Stomach (tissue), 8 donors: ENCODE measurements at regions not wholly inside any gene's neighbourhood (a gene's known extent, or its start where the extent isn't known, plus 50 kb on each side); places are given as distances from the start of the nearest gene placed in this dataset.

ENCODE experiments used
- DNase-seq, 2 donors: peaks; one replicate each; pipeline versions ENCODE4 v3.0.0 to v3.0.0-alpha.2; 2013 to 2019
- H3K27ac ChIP-seq, 5 donors: fragments of 200-600 bp in 4 of 5; sonication (generic) in 4 of 5; one replicate each; pipeline ENCODE4 v1.5.1; 2013 to 2019; ENCODE audit warnings: mild to moderate bottlenecking in 1 of 5, moderate library complexity in 1 of 5
- H3K27me3 ChIP-seq, 3 donors: fragments of 200-600 bp; sonication (generic); one replicate each; pipeline ENCODE4 v1.5.1; 2017 to 2019; ENCODE audit warnings: mixed run types in 1 of 3
- H3K36me3 ChIP-seq, 4 donors: fragments of 200-600 bp; sonication (generic); 1 replicate in 3 of 4; 2 replicates in 1 of 4; pipeline ENCODE4 v1.5.1; 2016 to 2019
- H3K4me1 ChIP-seq, 4 donors: fragments of 200-600 bp; sonication (generic); one replicate each; pipeline ENCODE4 v1.5.1; 2016 to 2019
- H3K4me3 ChIP-seq, 4 donors: fragments of 200-600 bp; sonication (generic) in 3 of 4; one replicate each; pipeline ENCODE4 v1.5.1; 2016 to 2019; ENCODE audit warnings: mild to moderate bottlenecking in 1 of 4
- H3K9me3 ChIP-seq, 4 donors: fragments of 200-600 bp; sonication (generic); one replicate each; pipeline ENCODE4 v1.5.1; 2016 to 2019
- EP300 ChIP-seq: sonication (generic); formaldehyde crosslinking; IDR thresholded peaks from one replicate; pipeline ENCODE4 v1.6.1; 2017; ENCODE audit warnings: antibody characterized with exemption
- POLR2A ChIP-seq, 4 donors: fragments of 450-650 bp; IDR thresholded peaks; one replicate each; pipeline ENCODE4 v1.6.1; 2016; ENCODE audit warnings: antibody characterized with exemption in 4 of 4, control low read depth in 2 of 4, mild to moderate bottlenecking in 1 of 4, moderate library complexity in 1 of 4
- POLR2AphosphoS5 ChIP-seq, 3 donors: sonication (generic); formaldehyde crosslinking; IDR thresholded peaks; one replicate each; pipeline ENCODE4 v1.6.1; 2016; ENCODE audit warnings: antibody characterized with exemption in 3 of 3
- WGBS, 5 donors: extraction: QIAGEN DNeasy Blood & Tissue Kit in 3 of 5; methylation state at CpG; one replicate each; pipeline versions ENCODE4 v1.1.5 to v1.1.7; 2013 to 2018; 5-methylcytosine and 5-hydroxymethylcytosine counted together
- intact Hi-C: fragments of 100-400 bp; cut with DNase I; formaldehyde crosslinking; loops from one replicate; pipeline ENCODE4 v1.15.1; 2023; ENCODE audit warnings: low total_unique reads
- TF ChIP-seq, protein P1 (sequence below), 7 experiments: fragments of 450-650 bp in 4 of 7; fragments of 200-600 bp in 3 of 7; sonication (generic) in 3 of 7; IDR thresholded peaks; one replicate each; pipeline ENCODE4 v1.5.1; 2016 to 2019; ENCODE audit warnings: antibody characterized with exemption in 7 of 7, control low read depth in 2 of 7, mild to moderate bottlenecking in 1 of 7
- donor health status: healthy with polysubstance abuse.
- donor health status: Bipolar disorder and iron deficiency.
- donor health status: healthy.

DNA sequence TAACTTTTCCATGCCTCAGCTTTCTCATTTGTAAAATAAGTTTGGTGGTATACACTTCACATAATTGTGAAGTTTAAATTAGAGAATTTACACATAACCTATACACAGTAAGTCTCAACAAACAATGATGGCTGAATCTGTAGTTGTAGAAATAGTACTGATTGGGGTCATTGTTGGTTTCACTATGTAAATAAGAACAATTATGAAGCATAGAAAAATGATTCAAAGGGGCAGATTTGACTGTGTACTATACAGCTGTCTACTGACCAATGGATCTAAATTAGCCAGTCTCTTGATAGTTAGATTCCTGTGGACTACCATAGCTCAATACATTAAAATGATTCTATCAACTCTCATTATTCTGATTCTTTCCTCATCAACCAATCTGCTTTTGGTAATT lies 181.1 kb upstream of the STXBP5 start:
- no peaks in the 10 kb centered on the region for H3K36me3 ChIP-seq
- H3K4me3 ChIP-seq = no peak overlapping the region
- intact Hi-C loops = no loop called here
- H3K27ac ChIP-seq = no peak overlapping the region
- H3K4me1 ChIP-seq = no peaks in the 10 kb centered on the region
- DNase-seq = no peak
- TF ChIP-seq, protein P1, sequence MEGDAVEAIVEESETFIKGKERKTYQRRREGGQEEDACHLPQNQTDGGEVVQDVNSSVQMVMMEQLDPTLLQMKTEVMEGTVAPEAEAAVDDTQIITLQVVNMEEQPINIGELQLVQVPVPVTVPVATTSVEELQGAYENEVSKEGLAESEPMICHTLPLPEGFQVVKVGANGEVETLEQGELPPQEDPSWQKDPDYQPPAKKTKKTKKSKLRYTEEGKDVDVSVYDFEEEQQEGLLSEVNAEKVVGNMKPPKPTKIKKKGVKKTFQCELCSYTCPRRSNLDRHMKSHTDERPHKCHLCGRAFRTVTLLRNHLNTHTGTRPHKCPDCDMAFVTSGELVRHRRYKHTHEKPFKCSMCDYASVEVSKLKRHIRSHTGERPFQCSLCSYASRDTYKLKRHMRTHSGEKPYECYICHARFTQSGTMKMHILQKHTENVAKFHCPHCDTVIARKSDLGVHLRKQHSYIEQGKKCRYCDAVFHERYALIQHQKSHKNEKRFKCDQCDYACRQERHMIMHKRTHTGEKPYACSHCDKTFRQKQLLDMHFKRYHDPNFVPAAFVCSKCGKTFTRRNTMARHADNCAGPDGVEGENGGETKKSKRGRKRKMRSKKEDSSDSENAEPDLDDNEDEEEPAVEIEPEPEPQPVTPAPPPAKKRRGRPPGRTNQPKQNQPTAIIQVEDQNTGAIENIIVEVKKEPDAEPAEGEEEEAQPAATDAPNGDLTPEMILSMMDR (IDR thresholded peaks at IDR 0.05) = no peak
- TF ChIP-seq EP300 = no peak
- no peak for TF ChIP-seq POLR2A (IDR thresholded peaks at IDR 0.05)
- TF ChIP-seq POLR2AphosphoS5 (IDR thresholded peaks at IDR 0.05) = no peak
- H3K27me3 ChIP-seq = no peaks in the 10 kb centered on the region
- no peaks in the 10 kb centered on the region for H3K9me3 ChIP-seq

DNA sequence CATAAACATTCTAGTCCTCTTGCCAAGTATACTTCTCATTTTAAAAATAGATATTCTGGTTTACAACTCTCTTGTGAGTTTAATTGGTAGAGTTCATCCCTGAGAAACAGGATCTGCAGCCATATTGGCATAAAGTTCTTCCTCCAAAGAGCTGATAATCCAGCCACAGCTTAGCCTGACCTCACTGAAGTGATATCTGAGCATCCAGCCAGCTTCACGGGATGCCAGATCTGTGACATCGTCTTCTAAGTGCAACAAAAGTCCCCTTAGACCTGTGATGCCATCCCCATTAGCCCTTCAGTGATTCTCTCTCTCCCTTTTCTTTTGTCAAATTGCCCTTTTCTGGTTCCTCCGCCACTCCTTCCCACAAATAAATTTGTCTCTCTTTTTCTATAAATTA lies 180.6 kb upstream of the STXBP5 start:
- no peaks in the 10 kb centered on the region for H3K4me1 ChIP-seq
- WGBS, 5 donors = 72 to 91% (median 81%) methylated on average over 3 of the region's 3 CpGs
- no peak overlapping the region for H3K27ac ChIP-seq
- no peak overlapping the region for H3K4me3 ChIP-seq
- intact Hi-C loops = no loop called here
- no peak for DNase-seq
- TF ChIP-seq POLR2AphosphoS5 (IDR thresholded peaks at IDR 0.05) = no peak
- TF ChIP-seq, protein P1 (IDR thresholded peaks at IDR 0.05) = no peak
- H3K36me3 ChIP-seq = no peaks in the 10 kb centered on the region
- no peaks in the 10 kb centered on the region for H3K27me3 ChIP-seq
- H3K9me3 ChIP-seq = no peaks in the 10 kb centered on the region

DNA sequence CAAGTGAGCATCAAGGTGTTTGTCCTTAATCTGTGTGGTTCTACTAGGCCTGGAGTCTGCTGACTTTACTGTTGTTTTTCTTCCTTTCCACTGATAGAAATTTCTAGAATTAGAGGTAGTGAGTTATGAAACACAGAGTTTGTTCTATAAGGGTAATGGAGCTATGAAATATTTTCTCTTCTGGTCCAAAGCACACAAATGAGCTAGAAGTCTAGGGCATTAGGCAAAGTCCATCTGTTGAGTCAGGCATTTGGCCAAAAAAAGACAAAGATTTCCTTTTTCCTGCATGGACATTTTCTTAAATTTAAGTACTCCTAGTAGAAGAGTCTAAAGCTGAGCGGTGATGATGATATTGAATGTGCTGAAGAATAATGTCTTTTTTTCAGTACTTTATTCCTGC lies 174.3 kb upstream of the STXBP5 start:
- no peak for DNase-seq
- intact Hi-C loops = no loop called here
- H3K27ac ChIP-seq = no peak overlapping the region
- 88 to 100% (median 93%) methylated on average over 1 of the region's 1 CpG for WGBS, 5 donors
- H3K4me1 ChIP-seq = no peaks in the 10 kb centered on the region
- no peak overlapping the region for H3K4me3 ChIP-seq
- no peaks in the 10 kb centered on the region for H3K27me3 ChIP-seq
- no peaks in the 10 kb centered on the region for H3K9me3 ChIP-seq
- no peaks in the 10 kb centered on the region for H3K36me3 ChIP-seq
- TF ChIP-seq POLR2AphosphoS5 (IDR thresholded peaks at IDR 0.05) (no peak), POLR2A (IDR thresholded peaks at IDR 0.05) (no peak), EP300 (no peak)
- TF ChIP-seq, protein P1 (IDR thresholded peaks at IDR 0.05) = no peak

DNA sequence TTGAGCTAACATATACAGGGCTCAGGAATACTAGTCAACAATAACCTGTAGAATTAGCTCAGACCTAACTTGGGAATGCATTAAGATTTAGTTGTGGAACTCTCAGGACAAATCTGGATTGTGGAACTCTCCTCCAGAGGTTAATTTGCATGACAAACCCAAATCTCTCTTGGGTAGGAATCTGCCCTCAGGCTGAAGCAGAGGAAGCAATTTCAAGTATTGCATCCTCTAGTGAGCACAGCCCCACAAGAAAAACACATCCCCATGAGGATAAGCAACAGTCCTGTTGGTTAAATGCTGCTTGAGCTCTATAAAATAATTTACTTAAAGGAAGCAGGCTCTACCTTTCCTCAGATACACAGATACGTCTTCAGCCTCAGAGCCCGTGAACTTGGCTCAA lies 170.9 kb upstream of the STXBP5 start:
- Histone ChIP-seq H3K27me3 (no peaks in the 10 kb centered on the region), H3K36me3 (no peaks in the 10 kb centered on the region), H3K4me3 (no peak overlapping the region), H3K9me3 (no peaks in the 10 kb centered on the region), H3K27ac (no peak overlapping the region), H3K4me1 (no peaks in the 10 kb centered on the region)
- no peak for DNase-seq
- intact Hi-C loops = no loop called here
- 48 to 78% (median 63%) methylated on average over 2 of the region's 2 CpGs for WGBS, 5 donors
- TF ChIP-seq EP300 = no peak
- TF ChIP-seq POLR2AphosphoS5 (IDR thresholded peaks at IDR 0.05) = no peak
- TF ChIP-seq POLR2A (IDR thresholded peaks at IDR 0.05) = no peak
- TF ChIP-seq, protein P1 (IDR thresholded peaks at IDR 0.05) = no peak

DNA sequence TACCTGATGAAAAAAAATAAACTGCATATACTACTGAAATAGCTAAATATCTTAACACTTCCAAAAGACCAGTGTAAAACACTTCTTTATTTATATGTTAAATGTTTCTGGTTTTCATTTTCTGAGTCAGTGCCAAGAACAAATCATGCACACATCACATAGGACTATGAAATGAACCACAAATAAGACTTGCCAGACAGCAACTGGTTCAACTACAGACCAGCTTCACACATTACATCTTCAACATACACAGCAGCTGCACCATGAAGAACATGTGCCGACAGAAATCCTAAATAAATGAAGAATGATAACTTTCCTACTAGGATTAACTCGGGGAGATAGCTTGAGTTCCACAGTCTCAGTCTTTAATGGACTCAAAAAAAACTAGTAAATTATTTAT lies 168.3 kb upstream of the STXBP5 start:
- intact Hi-C loops = no loop called here
- H3K4me1 ChIP-seq = no peaks in the 10 kb centered on the region
- H3K4me3 ChIP-seq = no peak overlapping the region
- no peaks in the 10 kb centered on the region for H3K27me3 ChIP-seq
- no peaks in the 10 kb centered on the region for H3K36me3 ChIP-seq
- WGBS, 5 donors = 56 to 88% (median 74%) methylated on average over 2 of the region's 2 CpGs
- H3K27ac ChIP-seq = no peak overlapping the region
- no peaks in the 10 kb centered on the region for H3K9me3 ChIP-seq
- TF ChIP-seq POLR2A (IDR thresholded peaks at IDR 0.05) (no peak), EP300 (no peak), POLR2AphosphoS5 (IDR thresholded peaks at IDR 0.05) (no peak)
- TF ChIP-seq, protein P1 (IDR thresholded peaks at IDR 0.05) = no peak
- no peak for DNase-seq
